ENCODE measurements at regions not wholly inside any gene's neighbourhood (a gene's known extent, or its start where the extent isn't known, plus 50 kb on each side); places are given as distances from the start of the nearest gene placed in this dataset.

DNA sequence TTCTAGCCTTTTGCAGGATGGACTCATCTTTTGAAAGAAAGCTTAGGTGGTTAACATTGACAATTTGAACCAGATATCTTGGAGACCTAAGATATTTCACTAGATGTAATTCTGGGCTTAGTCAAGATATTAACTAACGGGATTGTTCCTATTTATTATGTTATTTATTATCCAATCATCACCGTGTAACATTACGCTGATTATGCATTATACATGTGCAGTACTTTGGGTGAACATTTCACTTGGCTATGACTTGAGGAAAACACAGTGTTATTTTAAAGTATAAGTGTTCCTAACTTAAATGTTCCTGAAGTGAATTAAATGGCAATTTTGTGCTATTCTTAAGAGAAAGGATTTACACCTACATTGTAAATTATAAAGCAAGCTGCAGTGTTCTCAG is 574.5 kb upstream of the KCNMB2 start:
- TF ChIP-seq EP300 (IDR thresholded peaks at IDR 0.05), result no peak
- TF ChIP-seq, protein P1, sequence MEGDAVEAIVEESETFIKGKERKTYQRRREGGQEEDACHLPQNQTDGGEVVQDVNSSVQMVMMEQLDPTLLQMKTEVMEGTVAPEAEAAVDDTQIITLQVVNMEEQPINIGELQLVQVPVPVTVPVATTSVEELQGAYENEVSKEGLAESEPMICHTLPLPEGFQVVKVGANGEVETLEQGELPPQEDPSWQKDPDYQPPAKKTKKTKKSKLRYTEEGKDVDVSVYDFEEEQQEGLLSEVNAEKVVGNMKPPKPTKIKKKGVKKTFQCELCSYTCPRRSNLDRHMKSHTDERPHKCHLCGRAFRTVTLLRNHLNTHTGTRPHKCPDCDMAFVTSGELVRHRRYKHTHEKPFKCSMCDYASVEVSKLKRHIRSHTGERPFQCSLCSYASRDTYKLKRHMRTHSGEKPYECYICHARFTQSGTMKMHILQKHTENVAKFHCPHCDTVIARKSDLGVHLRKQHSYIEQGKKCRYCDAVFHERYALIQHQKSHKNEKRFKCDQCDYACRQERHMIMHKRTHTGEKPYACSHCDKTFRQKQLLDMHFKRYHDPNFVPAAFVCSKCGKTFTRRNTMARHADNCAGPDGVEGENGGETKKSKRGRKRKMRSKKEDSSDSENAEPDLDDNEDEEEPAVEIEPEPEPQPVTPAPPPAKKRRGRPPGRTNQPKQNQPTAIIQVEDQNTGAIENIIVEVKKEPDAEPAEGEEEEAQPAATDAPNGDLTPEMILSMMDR (IDR thresholded peaks at IDR 0.05), result no peak
- no peak for TF ChIP-seq POLR2A (IDR thresholded peaks at IDR 0.05)
- no peak for TF ChIP-seq POLR2AphosphoS5 (IDR thresholded peaks at IDR 0.05)
